Astrocyte (in vitro differentiated cells and primary cell): ENCODE measurements at regions not wholly inside any gene's neighbourhood (a gene's known extent, or its start where the extent isn't known, plus 50 kb on each side); places are given as distances from the start of the nearest gene placed in this dataset.

ENCODE experiments used
- CTCF ChIP-seq: IDR thresholded peaks from 2 replicates; pipeline ENCODE4 v1.5.1; 2011; ENCODE audit warnings: low read depth, mild to moderate bottlenecking, inconsistent platforms, low read length, moderate library complexity; ENCODE audit not compliant: insufficient read depth
- EZH2 ChIP-seq: IDR thresholded peaks from 2 replicates; pipeline ENCODE4 v1.6.1; 2012; ENCODE audit warnings: mild to moderate bottlenecking, low read length, inconsistent platforms; ENCODE audit not compliant: insufficient read depth

GRCh38 chr4:83178029-83178428 lies 63.5 kb upstream of the PLAC8 start:
- no peak for TF ChIP-seq CTCF
- no peak for TF ChIP-seq EZH2
